ENCODE measurements at regions not wholly inside any gene's neighbourhood (a gene's known extent, or its start where the extent isn't known, plus 50 kb on each side); places are given as distances from the start of the nearest gene placed in this dataset.
A peak's percentile ranks its signal among the peaks of the same experiment; 100 is the strongest.
"Not testable (repeated sequence)": the region's sequence is repeated elsewhere in the genome, so short reads cannot be mapped to it uniquely, and the experiment has no call there.

GRCh38 chr2:87338998-87339397 is 317.4 kb upstream of the PLGLB1 start:
- H3K4me3 ChIP-seq (ENCODE audit: low read length in 2 of 2); intact Hi-C loops (cut with DNase I); DNase-seq; H3K27me3 ChIP-seq (ENCODE audit: control insufficient read depth in 1 of 2, insufficient read depth in 2 of 2, low read length in 1 of 2); H3K27ac ChIP-seq (ENCODE audit: low read depth in 1 of 2, low read length in 2 of 2); H3K36me3 ChIP-seq (ENCODE audit: control insufficient read depth in 1 of 2, insufficient read depth in 2 of 2, low read length in 1 of 2); H3K4me1 ChIP-seq (ENCODE audit: control insufficient read depth in 1 of 2, insufficient read depth in 2 of 2, low read length in 2 of 2); H3K9me3 ChIP-seq (ENCODE audit: control insufficient read depth, low read length): not testable (repeated sequence)
- WGBS, 2 donors: 0 to 1% methylated on average over 1 of the region's 1 CpG
- peak; percentile 82 for ATAC-seq (ENCODE audit: low FRiP score)

DNA sequence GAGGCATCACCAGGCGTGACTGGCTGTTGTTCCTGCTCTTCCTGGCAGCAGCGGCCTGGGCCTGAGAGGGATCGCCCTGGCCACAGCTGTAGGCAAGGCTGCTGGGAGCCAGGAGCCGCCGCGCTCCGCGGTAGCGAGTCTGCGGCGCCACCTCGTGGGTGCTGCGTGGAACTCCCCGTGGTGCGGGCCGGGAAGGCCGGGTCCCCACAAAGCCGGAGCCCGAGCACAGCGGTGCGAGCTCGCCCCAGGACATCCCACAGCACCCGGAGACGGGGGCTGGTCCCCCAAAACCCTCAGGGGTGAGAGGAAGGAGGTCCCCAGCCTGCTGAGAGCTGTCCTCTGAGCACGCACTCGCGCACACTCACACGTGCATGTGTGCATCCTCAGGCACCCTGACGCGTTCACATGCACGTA is 320.0 kb upstream of the PLGLB1 start:
- H3K4me1 ChIP-seq (ENCODE audit: control insufficient read depth in 1 of 2, insufficient read depth in 2 of 2, low read length in 2 of 2); H3K36me3 ChIP-seq (ENCODE audit: control insufficient read depth in 1 of 2, insufficient read depth in 2 of 2, low read length in 1 of 2); intact Hi-C loops (cut with DNase I); H3K4me3 ChIP-seq (ENCODE audit: low read length in 2 of 2); H3K27ac ChIP-seq (ENCODE audit: low read depth in 1 of 2, low read length in 2 of 2); H3K27me3 ChIP-seq (ENCODE audit: control insufficient read depth in 1 of 2, insufficient read depth in 2 of 2, low read length in 1 of 2); H3K9me3 ChIP-seq (ENCODE audit: control insufficient read depth, low read length); ATAC-seq (ENCODE audit: low FRiP score): not testable (repeated sequence)
- DNase-seq: peak; percentile 81 to 87
- WGBS, 2 donors: 19 to 33% methylated on average over 17 to 31 of the region's 31 CpGs

DNA sequence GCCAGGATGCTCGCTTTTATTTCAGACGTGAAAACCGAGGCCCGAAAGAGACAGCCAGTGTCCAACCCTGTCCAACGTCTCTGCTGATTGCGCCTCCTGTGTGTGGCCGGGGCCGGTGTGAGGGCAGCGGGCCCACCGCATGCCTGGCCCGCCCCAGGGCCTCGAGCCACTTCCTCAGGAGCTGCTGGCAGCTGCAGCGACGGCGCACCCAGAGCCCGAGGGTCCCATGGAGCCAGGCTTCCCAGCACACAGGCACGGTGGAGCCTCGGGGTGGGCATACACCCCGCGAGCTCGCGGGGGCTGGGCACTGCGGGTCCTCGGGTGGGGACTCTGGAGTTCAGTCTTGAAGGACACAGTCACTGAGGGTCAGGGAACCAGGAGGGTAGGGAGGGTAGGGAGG is 320.5 kb upstream of the PLGLB1 start:
- H3K27me3 ChIP-seq (ENCODE audit: control insufficient read depth in 1 of 2, insufficient read depth in 2 of 2, low read length in 1 of 2); H3K4me3 ChIP-seq (ENCODE audit: low read length in 2 of 2); ATAC-seq (ENCODE audit: low FRiP score); DNase-seq; H3K27ac ChIP-seq (ENCODE audit: low read depth in 1 of 2, low read length in 2 of 2); intact Hi-C loops (cut with DNase I); H3K36me3 ChIP-seq (ENCODE audit: control insufficient read depth in 1 of 2, insufficient read depth in 2 of 2, low read length in 1 of 2); H3K4me1 ChIP-seq (ENCODE audit: control insufficient read depth in 1 of 2, insufficient read depth in 2 of 2, low read length in 2 of 2); H3K9me3 ChIP-seq (ENCODE audit: control insufficient read depth, low read length): not testable (repeated sequence)
- 90% methylated on average over 22 to 24 of the region's 24 CpGs for WGBS, 2 donors

GRCh38 chr2:87343347-87343746 is 321.7 kb upstream of the PLGLB1 start:
- DNase-seq; H3K27me3 ChIP-seq (ENCODE audit: control insufficient read depth in 1 of 2, insufficient read depth in 2 of 2, low read length in 1 of 2); H3K9me3 ChIP-seq (ENCODE audit: control insufficient read depth, low read length); ATAC-seq (ENCODE audit: low FRiP score); intact Hi-C loops (cut with DNase I); H3K36me3 ChIP-seq (ENCODE audit: control insufficient read depth in 1 of 2, insufficient read depth in 2 of 2, low read length in 1 of 2); H3K27ac ChIP-seq (ENCODE audit: low read depth in 1 of 2, low read length in 2 of 2); H3K4me1 ChIP-seq (ENCODE audit: control insufficient read depth in 1 of 2, insufficient read depth in 2 of 2, low read length in 2 of 2); H3K4me3 ChIP-seq (ENCODE audit: low read length in 2 of 2): not testable (repeated sequence)
- 55 to 64% methylated on average over 5 to 6 of the region's 6 CpGs for WGBS, 2 donors

DNA sequence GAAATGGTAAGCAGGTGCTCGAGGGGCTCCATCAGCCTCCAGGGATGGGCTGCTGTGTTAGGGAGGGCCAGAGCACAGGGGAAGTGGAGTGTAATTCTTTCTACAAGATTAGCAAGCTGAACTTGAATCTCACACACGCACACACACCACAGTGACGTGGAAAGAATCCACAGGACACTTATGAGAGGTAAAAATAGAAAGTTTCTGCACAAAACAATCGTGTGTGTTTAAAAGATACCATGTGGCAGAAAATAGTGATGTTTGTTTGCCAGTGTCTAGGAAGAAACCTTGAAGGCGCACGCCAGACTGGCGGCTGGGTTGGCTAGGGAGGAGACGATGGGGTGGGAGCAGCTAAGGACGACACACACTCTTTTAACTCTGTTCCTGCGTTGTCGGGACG is 323.6 kb upstream of the PLGLB1 start:
- H3K27ac ChIP-seq (ENCODE audit: low read depth in 1 of 2, low read length in 2 of 2); DNase-seq; H3K4me1 ChIP-seq (ENCODE audit: control insufficient read depth in 1 of 2, insufficient read depth in 2 of 2, low read length in 2 of 2); ATAC-seq (ENCODE audit: low FRiP score); H3K4me3 ChIP-seq (ENCODE audit: low read length in 2 of 2); H3K36me3 ChIP-seq (ENCODE audit: control insufficient read depth in 1 of 2, insufficient read depth in 2 of 2, low read length in 1 of 2); H3K27me3 ChIP-seq (ENCODE audit: control insufficient read depth in 1 of 2, insufficient read depth in 2 of 2, low read length in 1 of 2); intact Hi-C loops (cut with DNase I); H3K9me3 ChIP-seq (ENCODE audit: control insufficient read depth, low read length): not testable (repeated sequence)
- WGBS, 2 donors: 73 to 79% methylated on average over 10 to 12 of the region's 12 CpGs

DNA sequence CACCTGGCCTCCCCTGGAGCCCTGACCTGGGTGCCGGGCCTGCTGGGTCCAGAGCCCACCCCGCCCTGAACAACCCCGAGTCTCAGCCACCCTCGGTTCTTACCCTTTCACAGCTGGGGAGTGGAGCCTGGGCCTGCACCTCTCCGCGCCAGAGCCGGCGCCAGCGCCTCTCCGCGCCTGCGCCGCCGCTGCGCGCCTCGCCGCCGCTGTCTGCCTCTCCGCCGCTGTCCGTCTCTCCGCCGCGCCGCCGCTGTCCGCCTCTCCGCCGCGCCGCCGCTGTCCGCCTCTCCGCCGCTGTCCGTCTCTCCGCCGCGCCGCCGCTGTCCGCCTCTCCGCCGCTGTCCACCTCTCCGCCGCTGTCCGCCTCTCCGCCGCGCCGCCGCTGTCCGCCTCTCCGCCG is 326.9 kb upstream of the PLGLB1 start:
- ATAC-seq (ENCODE audit: low FRiP score); H3K27me3 ChIP-seq (ENCODE audit: control insufficient read depth in 1 of 2, insufficient read depth in 2 of 2, low read length in 1 of 2); H3K9me3 ChIP-seq (ENCODE audit: control insufficient read depth, low read length); H3K4me1 ChIP-seq (ENCODE audit: control insufficient read depth in 1 of 2, insufficient read depth in 2 of 2, low read length in 2 of 2); H3K36me3 ChIP-seq (ENCODE audit: control insufficient read depth in 1 of 2, insufficient read depth in 2 of 2, low read length in 1 of 2); H3K27ac ChIP-seq (ENCODE audit: low read depth in 1 of 2, low read length in 2 of 2); H3K4me3 ChIP-seq (ENCODE audit: low read length in 2 of 2); DNase-seq; intact Hi-C loops (cut with DNase I): not testable (repeated sequence)
- 77 to 82% methylated on average over 14 to 55 of the region's 56 CpGs for WGBS, 2 donors

- H3K36me3 ChIP-seq (ENCODE audit: control insufficient read depth in 1 of 2, insufficient read depth in 2 of 2, low read length in 1 of 2); H3K27me3 ChIP-seq (ENCODE audit: control insufficient read depth in 1 of 2, insufficient read depth in 2 of 2, low read length in 1 of 2); ATAC-seq (ENCODE audit: low FRiP score); H3K4me1 ChIP-seq (ENCODE audit: control insufficient read depth in 1 of 2, insufficient read depth in 2 of 2, low read length in 2 of 2); H3K27ac ChIP-seq (ENCODE audit: low read depth in 1 of 2, low read length in 2 of 2); H3K9me3 ChIP-seq (ENCODE audit: control insufficient read depth, low read length); intact Hi-C loops (cut with DNase I); H3K4me3 ChIP-seq (ENCODE audit: low read length in 2 of 2): not testable (repeated sequence)
- WGBS, 2 donors: 73 to 90% methylated on average over 25 to 51 of the region's 53 CpGs
- DNase-seq: peak in 1 of 2 donors; percentile 54
These were observed 327.4 kb upstream of the PLGLB1 start for GRCh38 chr2:87349006-87349405.

- 84 to 94% methylated on average over 9 to 21 of the region's 21 CpGs for WGBS, 2 donors
- intact Hi-C loops (cut with DNase I); H3K4me1 ChIP-seq (ENCODE audit: control insufficient read depth in 1 of 2, insufficient read depth in 2 of 2, low read length in 2 of 2); H3K4me3 ChIP-seq (ENCODE audit: low read length in 2 of 2); H3K27me3 ChIP-seq (ENCODE audit: control insufficient read depth in 1 of 2, insufficient read depth in 2 of 2, low read length in 1 of 2); DNase-seq; H3K9me3 ChIP-seq (ENCODE audit: control insufficient read depth, low read length); H3K27ac ChIP-seq (ENCODE audit: low read depth in 1 of 2, low read length in 2 of 2); ATAC-seq (ENCODE audit: low FRiP score); H3K36me3 ChIP-seq (ENCODE audit: control insufficient read depth in 1 of 2, insufficient read depth in 2 of 2, low read length in 1 of 2): not testable (repeated sequence)
These were observed 330.7 kb upstream of the PLGLB1 start for GRCh38 chr2:87352178-87352934.

DNA sequence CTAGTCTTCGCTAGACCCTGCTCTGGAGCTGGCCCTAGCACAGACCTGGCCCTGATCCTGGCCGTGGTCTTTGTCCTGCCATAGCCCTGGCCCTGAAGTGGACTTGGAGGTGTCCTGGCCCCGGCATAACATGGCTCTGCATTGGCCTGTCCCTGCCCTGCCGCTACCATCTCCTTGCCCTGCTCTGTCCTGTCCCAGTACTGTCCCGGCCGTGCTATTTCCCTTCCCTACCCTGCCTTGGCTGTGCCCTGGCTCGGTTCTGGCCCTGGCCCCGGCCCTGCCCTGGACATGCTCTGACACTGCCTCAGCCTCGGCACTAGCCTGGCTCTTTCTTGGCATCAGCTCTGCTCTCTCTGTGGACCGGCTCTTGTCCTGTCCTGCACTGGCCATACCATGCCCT is 331.8 kb upstream of the PLGLB1 start:
- H3K27me3 ChIP-seq (ENCODE audit: control insufficient read depth in 1 of 2, insufficient read depth in 2 of 2, low read length in 1 of 2); H3K36me3 ChIP-seq (ENCODE audit: control insufficient read depth in 1 of 2, insufficient read depth in 2 of 2, low read length in 1 of 2); DNase-seq; intact Hi-C loops (cut with DNase I); ATAC-seq (ENCODE audit: low FRiP score); H3K9me3 ChIP-seq (ENCODE audit: control insufficient read depth, low read length); H3K4me1 ChIP-seq (ENCODE audit: control insufficient read depth in 1 of 2, insufficient read depth in 2 of 2, low read length in 2 of 2); H3K4me3 ChIP-seq (ENCODE audit: low read length in 2 of 2); H3K27ac ChIP-seq (ENCODE audit: low read depth in 1 of 2, low read length in 2 of 2): not testable (repeated sequence)
- 95 to 96% methylated on average over 5 to 7 of the region's 10 CpGs for WGBS, 2 donors

Measured in aorta (tissue), 5 donors.